ENCODE measurements at regions not wholly inside any gene's neighbourhood (a gene's known extent, or its start where the extent isn't known, plus 50 kb on each side); places are given as distances from the start of the nearest gene placed in this dataset.

GRCh38 chr2:105563000-105563719 lies 164.3 kb upstream of the FHL2 start:
- TF ChIP-seq CTCF (IDR thresholded peaks at IDR 0.05; ENCODE audit: borderline replicate concordance, insufficient read depth, low read depth, low read length): no peak
- H3K4me3 ChIP-seq (ENCODE audit: low read depth, low read length): no peak overlapping the region

- H3K4me3 ChIP-seq (ENCODE audit: low read depth, low read length): no peak overlapping the region
- TF ChIP-seq CTCF (IDR thresholded peaks at IDR 0.05; ENCODE audit: borderline replicate concordance, insufficient read depth, low read depth, low read length): no peak
These were observed 162.6 kb upstream of the FHL2 start for GRCh38 chr2:105561401-105561800.

- no peak for TF ChIP-seq CTCF (IDR thresholded peaks at IDR 0.05; ENCODE audit: borderline replicate concordance, insufficient read depth, low read depth, low read length)
- no peak overlapping the region for H3K4me3 ChIP-seq (ENCODE audit: low read depth, low read length)
These were observed 161.3 kb upstream of the FHL2 start for GRCh38 chr2:105560157-105560556.

- TF ChIP-seq CTCF (IDR thresholded peaks at IDR 0.05; ENCODE audit: borderline replicate concordance, insufficient read depth, low read depth, low read length): no peak
- no peak overlapping the region for H3K4me3 ChIP-seq (ENCODE audit: low read depth, low read length)
These were observed 158.4 kb upstream of the FHL2 start for GRCh38 chr2:105557021-105557920.

GRCh38 chr2:105556366-105556765 lies 157.5 kb upstream of the FHL2 start:
- no peak for TF ChIP-seq CTCF (IDR thresholded peaks at IDR 0.05; ENCODE audit: borderline replicate concordance, insufficient read depth, low read depth, low read length)
- no peak overlapping the region for H3K4me3 ChIP-seq (ENCODE audit: low read depth, low read length)

- TF ChIP-seq CTCF (IDR thresholded peaks at IDR 0.05; ENCODE audit: borderline replicate concordance, insufficient read depth, low read depth, low read length): no peak
- no peak overlapping the region for H3K4me3 ChIP-seq (ENCODE audit: low read depth, low read length)
These were observed 155.4 kb upstream of the FHL2 start for GRCh38 chr2:105554235-105554634.
